ENCODE measurements at regions not wholly inside any gene's neighbourhood (a gene's known extent, or its start where the extent isn't known, plus 50 kb on each side); places are given as distances from the start of the nearest gene placed in this dataset.
A peak's percentile ranks its signal among the peaks of the same experiment; 100 is the strongest.
"Not testable (repeated sequence)": the region's sequence is repeated elsewhere in the genome, so short reads cannot be mapped to it uniquely, and the experiment has no call there.

- TF ChIP-seq CTCF (IDR thresholded peaks at IDR 0.05) = no peak
- TF ChIP-seq POLR2A (IDR thresholded peaks at IDR 0.05) = no peak
- WGBS, 4 donors = 44 to 53% (median 48%) methylated on average over 6 of the region's 6 CpGs
- no peak overlapping the region for H3K27ac ChIP-seq
- H3K4me3 ChIP-seq = no peak overlapping the region
- no peaks in the 10 kb centered on the region for H3K9me3 ChIP-seq
- no peak for DNase-seq
- no peak for ATAC-seq
- peaks cover 0 to 7% (median 0%) of the 10 kb centered on the region in 12 donors for H3K4me1 ChIP-seq
- H3K27me3 ChIP-seq = peaks cover 0 to 26% (median 16%) of the 10 kb centered on the region in 9 donors
- no peaks in the 10 kb centered on the region for H3K36me3 ChIP-seq
- intact Hi-C loops (cut with DNase I) = no loop called here
Measured at GRCh38 chr15:20642054-20642767, 100.6 kb upstream of the GOLGA6L6 start.

GRCh38 chr15:20640427-20640826, 98.8 kb upstream of the GOLGA6L6 start:
- DNase-seq; intact Hi-C loops (cut with DNase I): not testable (repeated sequence)

GRCh38 chr15:20639224-20639623, 97.6 kb upstream of the GOLGA6L6 start:
- H3K9me3 ChIP-seq; H3K4me3 ChIP-seq; DNase-seq; H3K4me1 ChIP-seq; H3K27ac ChIP-seq; ATAC-seq; intact Hi-C loops (cut with DNase I); H3K36me3 ChIP-seq: not testable (repeated sequence)
- peaks cover 0 to 24% (median 15%) of the 10 kb centered on the region in 9 donors for H3K27me3 ChIP-seq
- 68 to 80% methylated on average over 2 to 3 of the region's 5 CpGs; no CpG with 5 or more reads in 2 of the 4 donors for WGBS, 4 donors

More at GRCh38 chr15:20640427-20640826, 98.8 kb upstream of the GOLGA6L6 start:
- WGBS, 4 donors = 0 to 11% (median 4%) methylated on average over 2 to 3 of the region's 5 CpGs
- not testable (repeated sequence) for H3K4me1 ChIP-seq, H3K27ac ChIP-seq, H3K36me3 ChIP-seq, H3K9me3 ChIP-seq, H3K4me3 ChIP-seq
- peaks cover 0 to 26% (median 16%) of the 10 kb centered on the region in 9 donors for H3K27me3 ChIP-seq
- ATAC-seq = peak in 1 of 4 donors; percentile 20

- DNase-seq; intact Hi-C loops (cut with DNase I): not testable (repeated sequence)
- 35 to 71% (median 43%) methylated on average over 2 of the region's 3 CpGs; no CpG with 5 or more reads in 1 of the 4 donors for WGBS, 4 donors
Measured at GRCh38 chr15:20637499-20637898, 95.9 kb upstream of the GOLGA6L6 start.

GRCh38 chr15:20629526-20629925, 87.9 kb upstream of the GOLGA6L6 start:
- H3K4me3 ChIP-seq; DNase-seq; ATAC-seq; intact Hi-C loops (cut with DNase I); H3K27ac ChIP-seq; H3K27me3 ChIP-seq; H3K9me3 ChIP-seq; H3K36me3 ChIP-seq; H3K4me1 ChIP-seq: not testable (repeated sequence)
- 69 to 87% (median 78%) methylated on average over 3 to 5 of the region's 5 CpGs for WGBS, 4 donors

More at GRCh38 chr15:20637499-20637898, 95.9 kb upstream of the GOLGA6L6 start:
- not testable (repeated sequence) for H3K4me1 ChIP-seq, H3K27me3 ChIP-seq, H3K36me3 ChIP-seq, H3K4me3 ChIP-seq, H3K9me3 ChIP-seq, H3K27ac ChIP-seq, ATAC-seq

GRCh38 chr15:20628538-20628937, 86.9 kb upstream of the GOLGA6L6 start:
- DNase-seq; H3K9me3 ChIP-seq; H3K27ac ChIP-seq; intact Hi-C loops (cut with DNase I); H3K4me1 ChIP-seq; H3K4me3 ChIP-seq; H3K27me3 ChIP-seq; H3K36me3 ChIP-seq: not testable (repeated sequence)
- WGBS, 4 donors = 68 to 74% methylated on average over 7 to 11 of the region's 30 CpGs; no CpG with 5 or more reads in 2 of the 4 donors
- ATAC-seq = peak in 2 of 4 donors; percentile 36 to 61

GRCh38 chr15:20625469-20625868, 83.9 kb upstream of the GOLGA6L6 start:
- H3K9me3 ChIP-seq; intact Hi-C loops (cut with DNase I); H3K4me1 ChIP-seq; H3K4me3 ChIP-seq; H3K36me3 ChIP-seq; H3K27me3 ChIP-seq; DNase-seq; H3K27ac ChIP-seq; ATAC-seq: not testable (repeated sequence)
- WGBS, 4 donors = 68 to 72% methylated on average over 4 of the region's 7 CpGs; no CpG with 5 or more reads in 2 of the 4 donors
